HCT116 (cell line): ENCODE measurements at regions not wholly inside any gene's neighbourhood (a gene's known extent, or its start where the extent isn't known, plus 50 kb on each side); places are given as distances from the start of the nearest gene placed in this dataset.

Source experiments
- ATAC-seq: fragments of 200-7000 bp; cut with Tn5 transposase; 2 replicates; pipeline ENCODE4 v1.9.1; 2020; ENCODE audit warnings: mild to moderate bottlenecking, moderate library complexity
- BruUV-seq: library from RNA; stranded (reverse); fragments of 400-500 nt; replicated peaks from 2 replicates; lab custom pipeline; 2021; lab: Mats Ljungman, UMichigan
- CTCF ChIA-PET: fragments of 300-600 bp; sonication (Branson Sonifier 250); formaldehyde crosslinking; loops from one replicate; lab custom pipeline; 2021; ENCODE audit warnings: antibody characterized with exemption; lab: Charles Lee
- POLR2A ChIA-PET: fragments of 300-600, 350-600 bp; sonication (Branson Sonifier 250); formaldehyde crosslinking; loops from one replicate; lab custom pipeline; 2021; ENCODE audit warnings: antibody characterized with exemption; lab: Charles Lee
- RAD21 ChIA-PET, 2 experiments: fragments of 300-600 bp; sonication (Branson Sonifier 250); formaldehyde crosslinking; loops; one replicate each; lab custom pipeline; 2023; ENCODE audit warnings: low total read pairs in 2 of 2; ENCODE audit not compliant: uncharacterized antibody in 2 of 2, unreplicated experiment in 2 of 2, low non-redundant PET in 1 of 2; lab: Charles Lee
- DNase-seq: peaks from one replicate; pipeline ENCODE4 v3.0.0-alpha.2; 2010; ENCODE audit warnings: low read depth, low spot score
- H2AFZ ChIP-seq: fragments of 200-600 bp; shearing (Covaris generic), sonication (generic); 2 replicates; pipeline ENCODE4 v1.6.1; 2017; ENCODE audit warnings: low read depth, mixed run types, mixed read lengths, antibody characterized with exemption, low read length; ENCODE audit not compliant: poor library complexity, severe bottlenecking
- H3K27ac ChIP-seq: 2 replicates; pipeline ENCODE4 v1.5.1; 2012; ENCODE audit warnings: low read depth, low read length
- H3K27me3 ChIP-seq: fragments of 200-600 bp; sonication (generic); 2 replicates; pipeline ENCODE4 v1.6.1; 2016; ENCODE audit warnings: mixed run types, low read length, mixed read lengths; ENCODE audit not compliant: insufficient read depth
- H3K36me3 ChIP-seq, 2 experiments: fragments of 200-500 bp in 1 of 2; fragments of 200-600 bp in 1 of 2; sonication (Bioruptor generic) in 1 of 2; sonication (generic) in 1 of 2; 2 replicates each; pipeline versions ENCODE4 v1.5.1 to v1.6.1; 2014 to 2016; ENCODE audit warnings: low read length in 2 of 2, inconsistent platforms in 1 of 2, mixed read lengths in 1 of 2, mixed run types in 1 of 2; ENCODE audit not compliant: insufficient read depth in 2 of 2, control insufficient read depth in 1 of 2
- H3K4me1 ChIP-seq, 2 experiments: fragments of 200-600 bp in 1 of 2; sonication (generic) in 1 of 2; 2 replicates each; pipeline versions ENCODE4 v1.5.1 to v1.6.1; 2012 to 2017; ENCODE audit warnings: low read length in 2 of 2, inconsistent platforms in 1 of 2, mild to moderate bottlenecking in 1 of 2, mixed read lengths in 1 of 2, mixed run types in 1 of 2, moderate library complexity in 1 of 2; ENCODE audit not compliant: insufficient read depth in 2 of 2, control insufficient read depth in 1 of 2
- H3K4me2 ChIP-seq: fragments of 200-600 bp; sonication (generic); 2 replicates; pipeline ENCODE4 v1.6.1; 2017; ENCODE audit warnings: mixed run types, low read length, mixed read lengths
- H3K4me3 ChIP-seq, 2 experiments: fragments of 200-600 bp in 1 of 2; sonication (generic) in 1 of 2; replicated peaks in 1 of 2; 2 replicates each; pipeline ENCODE4 v1.5.1; 2011 to 2016; ENCODE audit warnings: low read length in 2 of 2, control low read depth in 1 of 2, low read depth in 1 of 2, mild to moderate bottlenecking in 1 of 2, mixed read lengths in 1 of 2, mixed run types in 1 of 2
- H3K79me2 ChIP-seq: fragments of 200-600 bp; sonication (generic); 2 replicates; pipeline ENCODE4 v1.6.1; 2017; ENCODE audit warnings: mild to moderate bottlenecking, mixed run types, low read length, moderate library complexity, mixed read lengths; ENCODE audit not compliant: insufficient read depth
- H3K9ac ChIP-seq: fragments of 200-600 bp; sonication (generic); 2 replicates; pipeline ENCODE4 v1.6.1; 2016; ENCODE audit warnings: low read length, mixed read lengths
- H3K9me2 ChIP-seq: fragments of 200-600 bp; sonication (generic), shearing (Covaris generic); 2 replicates; pipeline ENCODE4 v1.6.1; 2017; ENCODE audit warnings: mixed run types, mild to moderate bottlenecking, moderate library complexity; ENCODE audit not compliant: insufficient read depth
- H3K9me3 ChIP-seq, 2 experiments: fragments of 200-500 bp in 1 of 2; fragments of 200-600 bp in 1 of 2; sonication (Bioruptor generic) in 1 of 2; sonication (generic) in 1 of 2; 2 replicates each; pipeline ENCODE4 v1.6.1; 2014 to 2017; ENCODE audit warnings: low read length in 2 of 2, mixed read lengths in 2 of 2, inconsistent platforms in 1 of 2, low read depth in 1 of 2, mild to moderate bottlenecking in 1 of 2, mixed run types in 1 of 2, moderate library complexity in 1 of 2; ENCODE audit not compliant: control insufficient read depth in 1 of 2, insufficient read depth in 1 of 2
- H4K20me1 ChIP-seq: fragments of 200-600 bp; sonication (generic), shearing (Covaris generic); 2 replicates; pipeline ENCODE4 v1.6.1; 2017; ENCODE audit warnings: mixed run types, mild to moderate bottlenecking, moderate library complexity; ENCODE audit not compliant: insufficient read depth
- EGR1 ChIP-seq: IDR thresholded peaks from 2 replicates; pipeline ENCODE4 v1.6.1; 2012; ENCODE audit warnings: low read depth
- ELF1 ChIP-seq: IDR thresholded peaks from 2 replicates; pipeline ENCODE4 v1.6.1; 2012; ENCODE audit warnings: low read depth, borderline replicate concordance
- EZH2phosphoT487 ChIP-seq: fragments of 200-600 bp; IDR thresholded peaks from 2 replicates; pipeline ENCODE4 v1.6.1; 2018; ENCODE audit warnings: antibody characterized with exemption, borderline replicate concordance
- FOSL1 ChIP-seq: IDR thresholded peaks from 2 replicates; pipeline ENCODE4 v1.6.1; 2012; ENCODE audit warnings: low read depth
- JUND ChIP-seq: IDR thresholded peaks from 2 replicates; pipeline ENCODE4 v1.6.1; 2012
- MAX ChIP-seq: IDR thresholded peaks from 2 replicates; pipeline ENCODE4 v1.6.1; 2012
- POLR2A ChIP-seq: IDR thresholded peaks from 2 replicates; pipeline ENCODE4 v1.7.0; 2011; ENCODE audit warnings: borderline replicate concordance; ENCODE audit not compliant: insufficient read depth, insufficient read length; ENCODE audit errors: extremely low read depth
- POLR2AphosphoS5 ChIP-seq: IDR thresholded peaks from 2 replicates; pipeline ENCODE4 v1.6.1; 2011; ENCODE audit warnings: mild to moderate bottlenecking, low read depth, low read length, moderate library complexity
- RAD21 ChIP-seq: IDR thresholded peaks from 2 replicates; pipeline ENCODE4 v1.6.1; 2012; ENCODE audit warnings: low read depth, mild to moderate bottlenecking
- SRF ChIP-seq: IDR thresholded peaks from 2 replicates; pipeline ENCODE4 v1.6.1; 2012; ENCODE audit warnings: low read depth
- ZBTB33 ChIP-seq: IDR thresholded peaks from 2 replicates; pipeline ENCODE4 v1.6.1; 2011; ENCODE audit warnings: mild to moderate bottlenecking, low read length, moderate library complexity; ENCODE audit not compliant: insufficient replicate concordance; ENCODE audit errors: extremely low read depth
- ZNF274 ChIP-seq: fragments of 200-500 bp; sonication (Bioruptor generic); IDR thresholded peaks from 2 replicates; pipeline ENCODE4 v1.6.1; 2014; ENCODE audit warnings: mild to moderate bottlenecking, low read depth, low read length, inconsistent platforms
- intact Hi-C: fragments of 100-400 bp; cut with micrococcal nuclease; formaldehyde crosslinking; loops from 2 replicates; pipeline ENCODE4 v1.10.0; 2022

GRCh38 chr22:22982616-22983015 is 87.7 kb upstream of the GNAZ start:
- ATAC-seq = no peak
- Histone ChIP-seq H3K9ac (no peak overlapping the region), H3K9me3 (peaks cover 8 to 14% of the 10 kb centered on the region in 2 experiments; a peak in 3 of 4 replicates), H2AFZ (no peak overlapping the region), H3K4me1 (no peaks in the 10 kb centered on the region), H3K9me2 (no peaks in the 10 kb centered on the region), H3K79me2 (no peaks in the 10 kb centered on the region), H3K4me2 (no peak overlapping the region), H3K27ac (no peak overlapping the region), H3K36me3 (no peaks in the 10 kb centered on the region), H3K27me3 (no peaks in the 10 kb centered on the region), H3K4me3 (no peak overlapping the region), H4K20me1 (no peaks in the 10 kb centered on the region)
- intact Hi-C loops = no loop called here
- TF ChIP-seq FOSL1 (no peak), ELF1 (no peak), ZNF274 (no peak), RAD21 (no peak)
- RAD21 ChIA-PET = no interaction called here
- POLR2A ChIA-PET = no interaction called here
- CTCF ChIA-PET = no interaction called here
- BruUV-seq = no TSS peak
- DNase-seq = no peak

GRCh38 chr22:22983123-22983522 is 87.2 kb upstream of the GNAZ start:
- no peak for ATAC-seq
- H2AFZ ChIP-seq = no peak overlapping the region

More at GRCh38 chr22:22983123-22983522, 87.2 kb upstream of the GNAZ start:
- no peaks in the 10 kb centered on the region for H3K9me2 ChIP-seq
- no peak for DNase-seq
- no peak for TF ChIP-seq FOSL1
- TF ChIP-seq POLR2AphosphoS5 = no peak
- no peak for TF ChIP-seq SRF
- no peak for TF ChIP-seq ZBTB33
- TF ChIP-seq JUND = no peak
- no peak for TF ChIP-seq MAX
- TF ChIP-seq POLR2A = no peak
- no peak for TF ChIP-seq EGR1
- no peak for TF ChIP-seq EZH2phosphoT487
- ChIA-PET POLR2A (no interaction called here), RAD21 (no interaction called here), CTCF (no interaction called here)
- H4K20me1 ChIP-seq = no peaks in the 10 kb centered on the region
- no peak overlapping the region for H3K27ac ChIP-seq
- H3K27me3 ChIP-seq = no peaks in the 10 kb centered on the region
- H3K4me1 ChIP-seq = no peaks in the 10 kb centered on the region
- no peak overlapping the region for H3K4me2 ChIP-seq
- intact Hi-C loops = no loop called here
- no peak overlapping the region for H3K9ac ChIP-seq
- H3K9me3 ChIP-seq = peaks cover 8 to 14% of the 10 kb centered on the region in 2 experiments; a peak in 3 of 4 replicates
- BruUV-seq = no TSS peak
- no peak overlapping the region for H3K4me3 ChIP-seq
- H3K36me3 ChIP-seq = no peaks in the 10 kb centered on the region
- no peaks in the 10 kb centered on the region for H3K79me2 ChIP-seq
